Glomerular endothelial cell (primary cell): ENCODE measurements at regions not wholly inside any gene's neighbourhood (a gene's known extent, or its start where the extent isn't known, plus 50 kb on each side); places are given as distances from the start of the nearest gene placed in this dataset.

Experiments
- DNase-seq: peaks from one replicate; pipeline ENCODE4 v3.0.0-alpha.2; 2011; ENCODE audit warnings: low read depth, low spot score; ENCODE audit errors: extremely low read depth

DNA sequence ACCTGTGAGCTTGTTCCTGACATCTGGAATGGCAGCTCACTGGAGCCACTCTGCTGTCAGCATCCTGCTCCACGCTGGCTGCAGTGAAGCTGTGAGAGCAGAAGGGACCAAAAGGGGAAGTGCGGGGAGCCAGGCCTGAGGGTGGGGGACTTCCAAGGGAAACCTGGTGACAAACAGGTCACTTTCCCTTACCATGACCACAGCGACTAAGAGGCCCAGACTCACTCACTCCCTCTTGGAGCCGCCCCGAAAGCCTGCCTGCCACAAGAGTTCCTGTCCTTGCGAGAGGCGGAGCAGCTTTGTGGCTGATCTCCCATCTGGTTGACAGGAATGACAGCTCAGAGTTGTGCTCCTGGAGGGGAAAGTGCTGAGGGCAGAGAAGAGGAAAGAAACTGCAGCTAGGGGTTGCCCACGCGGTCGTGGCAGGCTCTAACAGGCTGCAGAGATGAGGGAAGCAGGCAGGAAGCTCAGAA is 183.8 kb upstream of the NTM start:
- DNase-seq: no peak

DNA sequence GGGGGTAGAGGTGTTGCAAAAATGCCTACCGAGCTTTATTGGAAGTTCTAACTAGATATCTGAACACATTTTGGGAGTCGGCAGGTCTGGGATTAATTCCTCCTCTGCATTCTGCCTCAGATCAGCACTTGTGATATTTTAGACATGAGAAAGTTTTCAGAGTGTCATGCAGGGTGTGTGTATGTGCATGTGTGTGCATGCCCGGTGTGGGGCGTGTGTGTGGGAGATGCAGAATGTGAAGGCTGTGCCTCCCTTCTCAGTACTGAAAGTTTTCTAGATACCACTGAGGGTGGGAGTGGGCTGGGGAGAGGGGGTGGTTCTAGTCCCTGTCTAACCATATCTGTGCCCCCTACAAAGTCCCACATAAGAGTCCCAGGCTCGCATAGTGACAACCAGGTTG is 180.0 kb upstream of the NTM start:
- no peak for DNase-seq

DNA sequence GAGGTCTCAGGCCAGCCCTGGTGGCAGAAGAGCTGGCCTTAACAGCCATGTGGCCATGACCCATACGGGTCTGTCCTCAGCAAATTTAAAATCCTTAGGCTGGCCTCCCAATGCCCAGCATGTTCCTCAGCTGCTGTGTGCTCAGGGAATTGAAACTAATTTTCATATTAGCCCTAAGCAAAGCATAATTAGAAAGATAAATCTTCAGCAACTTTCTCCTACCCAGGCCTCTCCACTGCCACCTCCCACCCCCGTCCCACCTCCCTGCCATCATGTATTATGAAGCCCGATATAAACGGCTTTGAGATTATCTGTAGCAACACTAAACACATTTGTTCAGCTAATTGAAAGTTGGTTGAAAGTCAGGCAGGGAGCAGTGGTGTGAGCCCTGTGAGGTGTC is 178.8 kb upstream of the NTM start:
- no peak for DNase-seq

DNA sequence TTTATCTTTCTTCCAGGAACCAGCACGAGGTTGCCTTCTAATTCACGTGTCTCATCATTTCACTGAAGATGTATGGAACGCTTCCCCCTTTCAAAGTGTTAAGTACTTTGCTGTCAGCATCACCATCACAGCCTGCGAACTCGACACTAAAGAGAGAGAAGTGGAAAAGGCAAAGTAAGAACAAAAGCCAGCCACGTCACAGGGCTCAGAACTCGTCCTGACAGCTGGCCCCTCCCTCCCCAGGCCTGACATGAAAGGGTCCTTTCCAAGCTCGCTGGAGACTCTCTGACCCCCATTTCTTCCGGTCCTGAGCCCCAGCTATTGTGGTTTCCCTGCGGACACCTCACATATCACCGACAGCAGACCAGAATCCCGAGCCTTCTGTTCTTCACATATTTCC is 177.8 kb upstream of the NTM start:
- DNase-seq: no peak

DNA sequence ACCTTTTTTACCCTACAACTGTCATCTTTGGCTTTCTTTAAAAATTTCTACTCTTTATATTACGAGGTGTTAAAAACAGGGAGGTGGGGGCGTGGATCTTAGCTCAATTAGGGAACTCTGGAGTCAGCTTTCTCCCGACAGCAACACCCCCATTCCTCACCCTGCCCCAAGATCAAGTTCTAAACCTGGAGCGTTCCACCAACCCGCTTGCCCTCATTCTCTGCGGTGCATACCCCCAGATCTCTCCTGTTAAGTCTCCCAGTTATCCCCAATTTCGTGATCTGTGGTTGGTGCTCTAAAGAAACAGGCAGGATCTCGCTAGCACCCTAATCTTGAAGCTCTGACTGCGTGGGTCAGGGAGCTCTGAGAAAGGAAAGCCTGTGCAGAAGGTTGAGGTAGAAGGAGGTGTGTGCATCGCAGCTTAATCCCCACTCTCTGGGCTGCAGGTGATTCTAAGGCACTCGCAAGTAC is 177.3 kb upstream of the NTM start:
- no peak for DNase-seq

DNA sequence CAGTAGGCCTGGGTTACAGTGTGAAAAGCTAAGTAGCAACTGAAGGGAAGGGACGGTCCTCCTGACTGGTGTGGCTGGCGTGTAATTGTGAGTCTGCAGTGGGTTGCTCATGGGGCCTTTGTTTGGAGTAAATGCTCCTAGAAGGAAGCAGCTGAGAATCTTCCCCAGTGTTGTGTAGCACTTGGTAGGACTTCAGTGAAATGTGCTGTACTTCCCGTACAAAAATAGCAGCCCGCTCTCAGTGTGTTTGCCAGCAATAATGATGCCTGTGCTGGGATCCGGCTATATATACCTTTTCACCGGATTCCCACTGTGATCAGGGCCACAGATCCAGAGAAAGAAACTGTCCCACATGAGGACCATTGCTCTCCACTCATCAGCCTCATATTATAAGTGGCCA is 175.7 kb upstream of the NTM start:
- no peak for DNase-seq

DNA sequence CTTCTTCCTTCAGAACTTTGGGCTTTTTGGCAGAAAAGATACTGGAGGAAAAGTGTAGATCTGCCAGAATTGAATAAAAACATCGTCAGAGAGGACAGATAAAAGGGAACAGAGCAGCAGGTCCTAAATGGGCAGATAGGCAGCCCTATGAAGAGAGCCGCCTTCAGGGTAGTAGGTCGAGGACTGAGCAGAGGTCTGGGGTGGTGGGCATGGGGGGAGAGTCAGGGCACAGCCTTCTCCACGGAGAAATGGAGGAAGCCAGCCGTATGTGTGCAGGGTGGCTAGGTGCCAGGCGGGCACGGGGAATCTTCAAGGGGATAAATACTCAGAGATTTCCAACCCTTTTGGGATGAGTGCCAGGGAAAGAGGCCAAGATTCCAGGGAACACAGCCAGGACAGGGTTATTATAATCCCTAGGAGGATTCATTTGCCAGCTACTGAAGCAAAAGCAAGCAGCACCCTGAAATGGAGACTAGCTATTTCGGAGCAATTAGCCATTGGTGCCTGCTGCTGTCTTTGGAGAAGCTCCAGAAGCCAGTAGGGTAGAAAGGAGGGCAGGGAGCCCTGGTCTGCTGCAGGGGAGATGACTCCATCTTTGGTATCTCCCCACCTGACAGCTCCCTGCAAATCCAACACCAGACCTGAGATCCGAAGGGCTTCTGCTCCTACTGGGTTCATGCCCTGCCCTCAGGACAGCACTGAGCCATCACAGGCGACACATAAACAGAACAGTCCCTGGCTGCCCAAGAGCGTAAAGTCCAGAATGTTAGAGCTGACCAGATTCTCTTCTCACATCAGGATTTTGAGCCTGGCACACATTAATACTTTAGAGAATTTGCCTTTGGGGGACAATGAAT is 174.5 kb upstream of the NTM start:
- DNase-seq: no peak

DNA sequence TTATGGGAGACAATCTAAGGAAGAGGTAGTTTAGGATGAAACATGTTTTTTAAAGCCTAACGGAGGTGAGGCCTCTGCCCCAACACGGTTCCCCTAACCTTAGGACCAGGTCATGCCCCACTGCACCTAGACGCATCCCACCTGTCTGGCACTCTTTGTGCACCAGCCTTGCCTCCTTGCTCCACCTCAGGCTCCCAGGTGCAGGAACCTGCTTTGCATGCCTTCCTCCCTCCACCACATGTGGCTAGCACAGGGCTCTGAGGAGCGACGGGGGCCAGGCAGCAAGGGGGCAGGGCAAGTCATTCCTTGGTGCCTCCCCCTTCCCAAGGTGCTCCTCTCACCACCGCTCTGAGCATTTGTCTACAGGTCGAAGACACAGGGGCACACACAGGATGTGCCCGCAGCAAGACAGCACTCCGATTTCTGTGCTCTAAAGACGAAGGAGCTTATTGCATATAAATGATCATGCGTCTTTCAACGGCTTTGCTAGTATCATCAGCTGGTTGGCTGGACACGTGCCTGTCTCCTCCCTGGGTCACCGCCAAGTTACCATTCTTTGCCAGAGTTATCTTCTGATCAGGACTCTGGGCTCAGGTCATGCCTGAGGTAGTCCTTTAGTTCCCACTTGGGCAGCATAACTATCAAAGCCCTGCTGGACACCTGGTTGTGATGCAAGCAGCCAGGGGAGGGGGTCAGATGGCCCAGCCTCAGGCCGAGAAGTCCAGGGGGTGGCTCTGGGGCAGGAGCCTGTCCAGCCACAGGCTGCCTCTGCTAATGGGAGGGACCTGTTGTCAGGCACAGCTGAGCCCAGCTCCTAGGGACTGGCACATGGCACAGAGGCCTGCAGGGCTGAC is 172.0 kb upstream of the NTM start:
- DNase-seq: no peak

DNA sequence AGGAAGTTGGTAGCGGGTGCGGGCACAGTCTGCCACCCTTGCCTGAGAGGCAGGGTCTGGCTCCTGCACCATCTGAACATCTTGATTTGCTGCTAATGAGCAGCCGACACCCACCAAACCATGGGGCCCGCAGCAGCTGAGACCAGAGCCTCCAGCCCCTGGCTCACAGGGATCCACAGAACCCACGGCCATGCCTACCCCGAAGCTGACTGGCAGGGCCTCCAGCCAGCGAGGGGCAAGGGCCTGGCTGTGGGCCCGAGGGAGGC is 171.5 kb upstream of the NTM start:
- no peak for DNase-seq

DNA sequence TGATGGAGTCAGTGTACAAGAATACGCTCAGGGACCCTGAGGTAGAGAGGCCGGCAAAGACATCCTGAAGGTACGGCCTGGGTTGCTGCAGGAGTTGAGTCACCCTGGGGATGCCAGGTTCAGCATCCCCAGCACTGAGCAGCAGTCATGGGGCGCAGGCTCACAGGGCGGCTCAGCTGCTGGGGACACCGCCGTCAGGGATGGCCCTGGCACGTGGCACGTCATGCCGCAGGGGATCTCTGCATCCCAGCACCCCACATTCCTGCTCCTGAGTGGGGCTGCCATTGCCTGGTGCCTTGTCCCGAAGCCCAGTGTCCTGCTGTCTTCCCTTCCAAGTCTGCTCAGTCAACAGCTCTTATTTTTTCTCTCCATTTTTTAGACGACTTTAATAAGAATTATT is 168.7 kb upstream of the NTM start:
- DNase-seq: no peak

DNA sequence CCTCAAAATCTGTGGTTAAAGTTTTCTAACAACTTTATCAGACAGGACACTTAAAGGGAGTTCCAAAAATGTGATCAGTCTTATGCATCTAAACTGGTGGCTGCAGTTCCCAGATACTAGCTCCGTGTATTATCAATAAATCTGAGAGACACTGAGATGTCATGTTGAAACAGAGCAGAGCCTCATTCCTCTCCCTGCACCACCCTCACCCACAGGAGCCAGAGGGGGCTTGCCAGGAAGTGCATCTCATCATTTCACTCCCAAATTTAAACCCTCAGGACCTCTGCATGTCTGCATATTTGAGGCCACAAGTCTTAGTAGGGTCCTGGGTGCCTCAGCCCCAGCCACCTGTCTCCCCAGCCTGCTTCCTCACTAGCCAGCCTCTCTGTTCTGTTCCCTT is 167.4 kb upstream of the NTM start:
- DNase-seq: no peak

DNA sequence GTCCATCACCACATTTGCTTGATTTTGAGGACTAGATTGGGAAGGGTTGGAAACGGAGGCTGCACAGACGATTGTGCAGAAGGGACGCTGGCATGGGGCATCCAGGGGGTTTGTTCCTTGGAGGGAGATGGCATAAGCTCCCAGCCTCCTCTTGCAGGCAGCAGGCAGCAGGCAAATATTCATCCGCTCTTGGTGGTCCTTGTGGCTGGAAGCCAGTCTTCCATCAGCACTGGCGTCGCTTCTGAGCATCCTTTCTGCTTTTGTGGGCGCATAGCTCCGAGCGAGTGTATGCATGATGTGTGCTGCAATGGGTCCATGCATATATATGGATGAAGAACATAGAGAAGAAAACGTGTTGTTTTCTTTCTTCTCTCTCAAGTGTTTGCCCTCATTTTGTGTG is 166.1 kb upstream of the NTM start:
- DNase-seq: no peak

DNA sequence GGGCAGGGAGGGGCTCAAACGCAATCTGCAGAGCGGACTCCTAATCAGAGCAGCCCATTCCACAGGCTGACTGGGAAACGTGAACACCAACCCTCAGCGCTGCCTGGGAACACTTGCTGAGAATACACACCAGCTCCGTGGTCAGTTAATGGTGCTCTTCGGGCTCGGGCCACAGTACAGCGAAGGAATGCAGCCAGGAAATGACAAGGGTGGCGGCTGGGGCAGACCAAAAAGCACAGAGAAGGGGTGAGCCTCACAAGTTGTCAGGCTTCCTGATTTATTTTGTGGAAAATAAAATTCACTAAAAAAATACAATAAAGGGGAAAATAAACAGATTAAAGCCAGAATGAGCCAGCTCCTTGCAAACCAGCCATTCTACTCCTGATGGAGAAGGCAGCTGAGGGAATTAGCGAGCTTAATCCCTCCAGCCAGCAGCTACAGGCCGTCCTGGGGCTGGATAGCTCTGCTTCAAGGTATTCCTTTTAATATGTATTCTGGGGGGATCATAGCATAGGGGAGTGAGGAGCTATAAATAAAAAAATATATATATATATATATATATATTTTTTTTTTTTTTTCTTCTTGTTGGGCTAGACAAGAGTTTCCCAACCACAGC is 165.5 kb upstream of the NTM start:
- no peak for DNase-seq

DNA sequence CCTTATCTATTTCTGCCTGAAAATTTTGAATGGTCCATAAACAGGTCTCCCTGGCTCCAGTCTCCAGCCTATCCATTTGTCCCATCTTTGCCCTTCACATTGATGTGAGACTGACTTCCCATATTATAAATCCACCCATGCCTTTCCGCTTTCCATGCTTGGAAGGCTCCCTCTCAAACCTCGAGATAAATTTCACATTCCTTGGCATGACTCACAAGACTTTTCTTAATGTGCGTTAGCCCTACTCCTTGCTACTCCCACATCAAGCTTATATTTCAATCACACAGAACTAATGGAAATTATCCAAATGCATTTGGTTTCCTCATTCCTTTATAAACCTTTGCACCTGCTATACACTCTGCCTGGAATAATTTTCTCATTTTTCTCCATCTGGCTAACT is 163.7 kb upstream of the NTM start:
- DNase-seq: no peak

DNA sequence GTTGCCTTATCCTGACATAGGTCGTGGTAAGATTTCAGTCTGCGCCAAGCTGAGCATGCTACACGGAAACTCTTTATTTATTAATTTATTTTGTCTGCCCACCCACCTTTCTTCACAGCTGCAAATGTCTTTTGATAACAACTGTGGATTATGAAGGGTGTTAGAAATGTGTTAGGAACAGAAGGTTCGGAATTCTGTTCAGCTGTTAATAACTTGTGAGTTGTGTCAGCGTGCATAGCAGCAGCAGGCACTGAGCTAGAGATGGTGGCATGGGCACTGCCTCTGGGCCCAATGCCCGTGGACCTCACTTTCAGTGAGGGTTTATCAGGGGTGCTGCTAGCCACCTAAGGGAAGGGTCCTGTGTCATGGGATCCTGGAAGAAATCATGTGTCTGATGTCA is 162.5 kb upstream of the NTM start:
- DNase-seq: no peak

DNA sequence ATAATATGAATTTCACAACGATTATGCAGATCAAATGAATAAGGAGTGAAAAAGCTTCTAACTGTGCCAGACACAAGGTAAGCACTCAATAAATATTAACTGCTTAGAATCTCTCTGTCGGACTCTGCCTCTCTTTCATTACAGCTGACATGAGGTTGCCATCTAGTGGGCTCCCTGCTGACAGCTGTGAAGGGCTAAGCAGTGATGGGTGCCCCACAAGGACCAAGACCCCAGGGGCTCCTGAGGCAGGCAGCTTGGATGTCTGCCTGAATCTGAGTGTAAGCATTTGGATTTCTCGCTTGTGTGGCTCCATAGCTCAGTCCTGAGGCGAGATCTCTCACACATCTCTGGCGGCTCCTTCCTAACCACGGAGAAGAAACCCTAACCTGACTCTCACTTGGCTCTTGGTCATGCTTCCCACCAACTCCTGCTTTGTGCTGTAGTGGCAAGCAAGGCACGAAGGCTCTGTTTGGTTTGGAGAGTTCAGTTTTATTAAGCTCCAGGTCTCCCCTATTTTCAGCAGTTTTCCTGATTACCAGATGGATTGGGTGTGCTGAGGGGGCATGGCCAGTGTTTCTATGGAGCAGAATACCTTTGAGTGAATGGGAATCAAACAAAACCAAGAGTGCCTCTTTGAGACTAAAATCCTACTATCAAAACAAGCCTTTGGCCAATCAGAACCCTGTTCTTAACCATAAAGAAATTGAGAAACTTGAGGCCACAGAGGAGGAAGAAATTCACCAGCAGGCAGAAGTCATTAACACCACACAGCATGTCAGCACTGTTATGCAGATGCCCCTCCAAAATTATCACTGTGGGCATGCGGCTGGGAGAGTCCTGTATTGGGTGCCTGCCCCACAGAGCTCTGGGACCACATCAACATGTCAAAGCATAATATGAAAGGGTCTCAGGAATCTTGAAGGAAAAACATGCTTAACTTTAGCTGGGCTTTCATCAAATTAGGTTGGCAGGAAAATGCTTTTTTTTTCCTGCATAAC is 152.8 kb upstream of the NTM start:
- DNase-seq: no peak

DNA sequence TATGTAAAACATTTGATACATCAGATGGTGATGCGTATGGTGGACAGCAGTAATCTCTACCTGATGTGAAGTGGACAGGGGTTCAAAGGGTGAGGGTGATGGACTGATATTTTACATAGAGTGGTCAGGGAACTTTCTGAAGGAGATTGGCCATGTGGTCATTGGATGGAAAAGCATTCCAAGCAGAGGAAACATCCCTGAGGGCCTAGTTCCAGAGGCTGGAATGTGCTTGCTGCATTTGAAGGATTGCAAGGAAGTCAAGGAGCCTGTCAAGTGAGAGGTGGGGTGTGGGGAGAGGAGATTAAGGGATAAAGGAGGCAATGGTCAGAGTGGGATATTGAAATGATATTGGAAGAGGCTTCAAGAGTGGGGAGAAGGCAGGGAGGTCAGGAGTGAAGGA is 151.9 kb upstream of the NTM start:
- DNase-seq: no peak

DNA sequence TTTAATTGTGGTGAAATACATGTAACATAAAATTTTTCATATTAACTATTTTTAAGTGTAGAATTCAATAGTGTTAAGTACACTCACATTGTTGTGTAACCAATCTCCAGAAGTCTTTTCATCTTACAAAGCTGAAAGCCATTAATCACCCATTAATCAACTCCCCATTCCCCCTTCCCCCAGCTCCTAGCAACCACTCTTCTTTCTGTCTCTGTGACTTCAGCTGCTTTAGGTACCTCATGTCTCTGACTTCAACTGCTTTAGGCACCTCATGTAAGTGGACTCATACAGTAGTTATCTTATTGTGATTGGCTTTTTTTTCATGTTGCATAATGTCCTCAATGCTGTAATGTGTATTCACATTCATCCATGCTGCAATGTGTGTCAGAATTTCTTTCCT is 150.8 kb upstream of the NTM start:
- DNase-seq: no peak

DNA sequence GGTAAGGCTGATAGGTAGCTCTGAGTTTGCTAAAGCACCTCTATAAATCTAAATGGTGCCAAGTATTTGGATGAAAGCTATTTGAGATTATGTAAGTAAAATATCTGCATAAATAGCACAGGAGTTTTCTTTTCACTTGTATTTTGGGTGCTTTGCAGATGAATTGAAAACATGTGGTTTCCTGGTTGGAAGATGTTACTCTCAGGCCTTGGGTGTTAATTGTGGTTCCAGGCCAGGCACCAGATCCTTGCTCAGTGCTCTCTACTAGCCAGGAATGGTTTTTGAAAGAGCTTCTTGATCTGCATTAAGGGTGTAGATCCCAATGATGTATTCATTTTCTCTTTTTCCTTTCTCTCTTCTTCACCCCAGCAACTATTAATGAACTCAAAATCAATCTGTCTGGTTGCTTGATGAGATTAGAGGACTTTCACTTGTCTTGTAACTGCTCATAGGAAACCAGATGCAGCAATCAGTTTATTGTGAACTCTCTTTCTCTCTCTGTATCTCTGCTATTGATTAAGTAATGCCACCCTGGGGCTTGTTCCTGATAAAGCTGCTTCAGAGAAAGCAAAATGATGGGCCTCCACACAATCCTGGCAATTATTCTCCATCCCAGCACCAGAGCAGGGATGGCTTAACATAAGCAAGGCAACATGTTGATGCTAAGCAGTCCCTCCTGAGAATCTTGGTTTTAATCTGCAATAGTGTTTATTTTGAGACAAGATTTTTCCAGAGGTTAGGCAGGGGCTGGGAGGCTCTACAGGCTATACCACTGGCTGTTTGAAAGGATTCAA is 147.0 kb upstream of the NTM start:
- DNase-seq: no peak

DNA sequence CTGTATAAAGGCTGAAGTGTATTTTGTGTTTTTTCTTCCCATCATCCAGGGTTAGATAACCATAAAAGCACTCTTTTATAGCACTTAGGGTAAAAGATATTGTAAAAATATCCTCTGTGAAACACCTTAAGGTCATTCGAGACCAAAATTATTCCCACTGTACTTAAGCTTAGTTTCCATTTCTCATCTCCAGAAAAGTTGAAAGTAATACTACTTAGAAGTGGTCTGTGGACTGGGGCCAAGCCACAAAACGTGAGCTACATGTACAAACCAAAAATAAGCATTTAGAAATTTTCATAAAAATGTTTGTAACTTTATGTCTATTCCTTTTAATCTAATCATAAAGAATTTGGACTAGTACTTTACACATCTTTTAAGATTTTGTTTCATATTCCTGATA is 142.0 kb upstream of the NTM start:
- DNase-seq: no peak
